Activated T-cell treated with anti-CD3 and anti-CD28 coated beads, Interleukin-2, amount 50 U/mL, for 24 hours (primary cell): ENCODE measurements at regions not wholly inside any gene's neighbourhood (a gene's known extent, or its start where the extent isn't known, plus 50 kb on each side); places are given as distances from the start of the nearest gene placed in this dataset.
A peak's percentile ranks its signal among the peaks of the same experiment; 100 is the strongest.
"Not testable (repeated sequence)": the region's sequence is repeated elsewhere in the genome, so short reads cannot be mapped to it uniquely, and the experiment has no call there.

Experiments used
- DNase-seq: peaks from one replicate; pipeline ENCODE4 v3.0.0-alpha.2; 2020
- H3K27ac Mint-ChIP-seq: 2 replicates; pipeline ENCODE4 v1.8.0; 2020; ENCODE audit warnings: mild to moderate bottlenecking, mixed read lengths
- H3K27me3 Mint-ChIP-seq: 2 replicates; pipeline ENCODE4 v1.8.0; 2020; ENCODE audit warnings: mixed read lengths
- H3K36me3 Mint-ChIP-seq: 2 replicates; pipeline ENCODE4 v1.8.0; 2020; ENCODE audit warnings: low read depth, mixed read lengths
- H3K4me1 Mint-ChIP-seq: 2 replicates; pipeline ENCODE4 v1.8.0; 2020; ENCODE audit warnings: low read depth, mixed read lengths
- H3K4me3 Mint-ChIP-seq: 2 replicates; pipeline ENCODE4 v1.8.0; 2020; ENCODE audit warnings: mild to moderate bottlenecking, moderate library complexity, mixed read lengths
- H3K9me3 Mint-ChIP-seq: 2 replicates; pipeline ENCODE4 v1.8.0; 2020; ENCODE audit warnings: mixed read lengths

DNA sequence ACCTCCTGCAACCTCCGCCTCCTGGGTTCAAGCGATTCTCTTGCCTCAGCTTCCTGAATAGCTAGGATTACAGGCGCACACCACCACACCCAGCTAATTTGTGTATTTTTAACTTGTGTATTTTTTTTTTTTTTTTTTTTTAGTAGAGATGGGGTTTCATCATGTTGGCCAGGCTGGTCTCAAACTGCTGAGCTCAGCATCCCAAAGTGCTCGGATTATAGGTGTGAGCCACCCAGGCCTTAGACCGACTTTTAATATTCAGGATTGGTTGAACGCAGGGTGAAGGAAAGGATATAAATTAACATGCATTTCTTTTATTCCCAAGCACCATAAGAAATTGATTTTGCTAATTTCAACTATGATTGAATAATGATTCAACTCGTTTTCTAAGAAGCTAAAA lies 798.6 kb downstream of the GATA3 start:
- Mint-ChIP-seq H3K27ac (no peak overlapping the region), H3K9me3 (no peaks in the 10 kb centered on the region), H3K27me3 (peaks cover 11% of the 10 kb centered on the region), H3K4me1 (no peaks in the 10 kb centered on the region), H3K36me3 (no peaks in the 10 kb centered on the region), H3K4me3 (no peak overlapping the region)
- DNase-seq: no peak

DNA sequence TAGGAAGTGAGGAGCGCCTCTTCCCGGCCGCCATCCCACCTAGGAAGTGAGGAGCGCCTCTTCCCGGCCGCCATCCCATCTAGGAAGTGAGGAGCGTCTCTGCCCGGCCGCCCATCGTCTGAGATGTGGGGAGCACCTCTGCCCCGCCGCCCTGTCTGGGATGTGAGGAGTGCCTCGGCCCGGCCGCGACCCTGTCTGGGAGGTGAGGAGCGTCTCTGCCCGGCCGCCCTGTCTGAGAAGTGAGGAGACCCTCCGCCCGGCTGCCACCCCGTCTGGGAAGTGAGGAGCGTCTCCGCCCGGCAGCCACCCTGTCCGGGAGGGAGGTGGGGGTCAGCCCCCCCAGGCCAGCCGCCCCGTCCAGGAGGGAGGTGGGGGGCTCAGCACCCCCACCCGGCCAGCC lies 814.4 kb downstream of the GATA3 start:
- not testable (repeated sequence) for DNase-seq, H3K4me1 Mint-ChIP-seq, H3K27ac Mint-ChIP-seq, H3K36me3 Mint-ChIP-seq, H3K9me3 Mint-ChIP-seq, H3K27me3 Mint-ChIP-seq, H3K4me3 Mint-ChIP-seq

DNA sequence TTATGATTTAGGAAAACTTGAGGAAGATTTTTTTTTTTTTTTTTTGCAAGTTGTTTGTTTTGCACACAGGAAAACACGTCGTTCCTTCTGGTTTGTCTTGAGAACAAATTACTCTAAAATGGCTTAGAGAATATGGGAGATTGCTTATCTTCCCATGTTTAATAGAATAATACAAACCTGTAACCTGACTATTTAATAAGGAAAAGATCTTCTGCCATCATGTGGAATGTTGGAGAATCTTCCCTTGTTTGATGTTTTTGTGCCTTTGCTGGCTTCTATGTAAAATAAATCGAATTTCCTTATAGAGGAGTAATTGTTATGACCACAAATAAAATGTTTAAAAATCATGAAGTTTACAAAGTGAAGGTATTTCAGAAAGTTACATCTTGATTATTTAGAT lies 818.8 kb downstream of the GATA3 start:
- H3K4me3 Mint-ChIP-seq: no peak overlapping the region
- H3K9me3 Mint-ChIP-seq: no peaks in the 10 kb centered on the region
- DNase-seq: no peak
- no peaks in the 10 kb centered on the region for H3K27me3 Mint-ChIP-seq
- no peaks in the 10 kb centered on the region for H3K36me3 Mint-ChIP-seq
- no peak overlapping the region for H3K27ac Mint-ChIP-seq
- H3K4me1 Mint-ChIP-seq: peaks cover 4% of the 10 kb centered on the region

DNA sequence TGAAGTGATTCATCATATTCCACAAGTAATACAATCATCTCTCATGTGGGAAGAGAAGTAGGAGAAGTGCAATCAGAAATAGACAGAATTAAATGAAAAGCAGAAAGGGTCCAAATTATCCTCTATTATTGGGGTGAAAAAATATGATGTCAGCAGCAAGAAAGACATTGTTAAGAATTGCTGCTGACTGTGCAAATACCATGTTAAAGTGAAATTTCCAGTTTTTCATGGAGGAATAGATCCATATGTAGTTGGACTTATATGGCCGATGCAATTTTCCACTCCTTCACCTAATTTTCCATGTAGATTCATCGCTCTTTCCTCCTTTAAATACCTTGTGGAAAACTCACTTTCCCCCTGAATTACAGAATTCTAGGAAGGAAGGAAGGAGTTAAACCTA lies 819.8 kb downstream of the GATA3 start:
- H3K36me3 Mint-ChIP-seq: no peaks in the 10 kb centered on the region
- no peak overlapping the region for H3K4me3 Mint-ChIP-seq
- no peaks in the 10 kb centered on the region for H3K9me3 Mint-ChIP-seq
- H3K27ac Mint-ChIP-seq: no peak overlapping the region
- no peaks in the 10 kb centered on the region for H3K27me3 Mint-ChIP-seq
- DNase-seq: no peak
- peaks cover 4% of the 10 kb centered on the region for H3K4me1 Mint-ChIP-seq

DNA sequence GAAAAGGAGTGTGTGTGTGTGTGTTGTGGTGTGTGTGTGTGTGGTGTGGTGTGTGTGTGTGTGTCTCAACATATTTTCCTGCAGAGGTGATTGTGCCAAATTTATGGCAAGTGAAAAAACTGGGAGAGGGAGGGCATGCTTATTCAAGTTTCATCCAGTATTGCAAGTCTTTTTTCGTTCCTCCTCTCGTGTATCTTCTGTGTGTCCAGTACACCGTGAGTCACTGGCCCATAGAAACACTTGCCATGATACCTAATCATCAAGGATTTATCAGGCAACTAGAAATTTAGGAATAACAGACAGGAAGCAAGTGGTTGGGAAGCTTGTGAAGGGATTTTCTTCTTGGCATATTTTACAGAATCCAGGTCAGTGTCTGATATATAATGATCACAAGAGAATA lies 820.5 kb downstream of the GATA3 start:
- Mint-ChIP-seq H3K27me3 (no peaks in the 10 kb centered on the region), H3K4me3 (no peak overlapping the region), H3K4me1 (peaks cover 4% of the 10 kb centered on the region), H3K9me3 (no peaks in the 10 kb centered on the region), H3K27ac (no peak overlapping the region), H3K36me3 (no peaks in the 10 kb centered on the region)
- no peak for DNase-seq

DNA sequence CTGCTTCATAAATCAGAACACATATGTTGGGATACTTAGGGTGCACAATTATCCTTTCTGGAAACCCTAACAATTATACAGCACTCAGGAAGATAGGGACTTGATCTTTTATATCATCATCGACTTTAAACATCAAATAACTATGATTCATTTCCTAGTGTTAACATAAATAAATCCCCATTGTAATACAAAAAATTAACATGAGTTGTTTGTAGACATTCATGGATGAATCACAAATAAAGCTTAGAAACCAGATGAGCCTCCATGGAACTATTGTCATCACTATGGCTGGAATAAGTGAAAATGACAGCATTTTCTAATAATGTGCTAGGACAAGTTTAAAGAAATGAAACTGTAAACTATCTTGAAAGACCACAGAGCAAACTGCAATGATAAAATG lies 821.7 kb downstream of the GATA3 start:
- H3K4me1 Mint-ChIP-seq: peaks cover 4% of the 10 kb centered on the region

DNA sequence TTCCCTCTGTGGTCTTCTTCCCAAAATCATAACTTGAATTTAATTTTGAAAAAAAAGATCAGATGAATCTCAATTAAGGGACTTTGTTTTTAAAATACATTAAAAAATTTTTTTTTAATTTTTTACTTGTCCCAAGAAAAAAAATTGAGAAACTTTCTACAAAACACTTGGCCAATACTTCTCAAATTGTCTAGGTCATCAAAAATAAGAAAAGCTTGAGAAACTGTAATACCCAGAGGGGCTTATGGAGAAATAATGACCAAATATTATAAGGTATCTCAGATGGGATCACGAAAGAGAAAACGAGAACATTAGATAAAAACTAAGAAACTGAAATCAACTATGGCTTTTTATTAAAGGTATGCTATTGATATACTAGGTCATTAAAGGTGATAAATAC lies 835.0 kb downstream of the GATA3 start:
- Mint-ChIP-seq H3K27ac (no peak overlapping the region), H3K27me3 (peaks cover 4% of the 10 kb centered on the region), H3K9me3 (no peaks in the 10 kb centered on the region), H3K4me3 (no peak overlapping the region), H3K36me3 (no peaks in the 10 kb centered on the region), H3K4me1 (peaks cover 30% of the 10 kb centered on the region)
- DNase-seq: no peak

More for the DNA sequence above, 821.7 kb downstream of the GATA3 start:
- Mint-ChIP-seq H3K4me3 (no peak overlapping the region), H3K9me3 (no peaks in the 10 kb centered on the region), H3K27me3 (peaks cover 1% of the 10 kb centered on the region), H3K36me3 (no peaks in the 10 kb centered on the region), H3K27ac (no peak overlapping the region)
- no peak for DNase-seq

DNA sequence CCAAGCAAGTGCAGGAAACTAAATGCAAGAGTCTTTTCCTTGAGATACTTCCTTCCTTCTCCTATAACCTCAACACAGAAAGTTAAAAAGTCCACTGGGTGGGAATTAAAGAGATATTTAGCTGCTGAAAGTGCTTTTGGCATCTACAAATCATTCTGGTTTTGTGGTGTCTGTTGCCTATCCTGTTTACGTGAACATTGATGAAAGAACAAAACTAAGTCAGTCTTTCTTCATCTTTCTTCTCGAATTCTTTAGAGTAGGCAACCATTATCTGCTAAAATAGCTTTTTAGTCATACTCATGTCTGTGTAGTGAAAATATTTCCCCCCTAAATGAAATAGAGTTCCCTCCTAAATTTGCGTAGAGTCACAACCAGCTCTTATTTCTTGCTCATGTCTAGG lies 838.6 kb downstream of the GATA3 start:
- Mint-ChIP-seq H3K36me3 (no peaks in the 10 kb centered on the region), H3K27ac (peak overlapping the region; percentile 0), H3K4me3 (no peak overlapping the region), H3K9me3 (peaks cover 5% of the 10 kb centered on the region), H3K4me1 (peaks cover 38% of the 10 kb centered on the region), H3K27me3 (peaks cover 4% of the 10 kb centered on the region)
- no peak for DNase-seq

DNA sequence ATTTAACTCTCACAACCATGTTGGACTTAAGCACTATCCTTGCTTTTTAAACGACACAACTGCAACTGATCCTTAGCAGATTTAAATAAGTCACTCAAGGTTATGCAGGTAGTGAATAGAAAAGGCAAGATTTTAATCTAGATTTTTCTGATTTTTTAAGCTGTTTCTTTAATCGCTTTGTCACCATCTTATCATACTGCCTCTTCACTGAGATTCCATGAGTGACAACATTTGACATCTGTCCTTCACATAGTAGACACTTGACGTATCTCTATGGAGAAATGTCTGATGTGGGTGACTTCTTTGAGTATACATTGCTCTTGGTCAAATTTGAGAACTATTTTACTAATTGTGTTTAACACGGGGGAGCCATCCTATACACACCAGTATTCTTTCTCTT lies 839.7 kb downstream of the GATA3 start:
- DNase-seq: no peak
- Mint-ChIP-seq H3K27ac (no peak overlapping the region), H3K9me3 (peaks cover 5% of the 10 kb centered on the region), H3K36me3 (no peaks in the 10 kb centered on the region), H3K4me1 (peaks cover 42% of the 10 kb centered on the region), H3K4me3 (no peak overlapping the region), H3K27me3 (peaks cover 4% of the 10 kb centered on the region)

DNA sequence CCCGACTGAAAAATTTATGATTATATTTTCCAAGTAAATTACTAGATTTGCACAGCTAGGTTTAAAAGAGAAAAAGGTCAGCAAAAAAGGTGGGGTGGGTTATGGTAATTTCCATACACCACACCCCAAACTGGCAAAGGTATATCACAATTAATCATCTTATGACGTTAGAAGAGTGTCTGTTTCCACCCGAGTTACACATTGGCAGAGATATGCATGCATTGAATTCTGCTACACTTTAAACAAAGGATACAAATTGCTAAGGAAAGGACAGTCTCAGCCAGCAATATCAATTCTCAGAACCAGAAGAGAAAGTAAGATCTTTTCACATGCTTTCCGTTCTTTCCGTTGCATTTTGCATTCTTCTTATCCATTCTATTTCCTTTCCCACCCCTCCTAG lies 843.3 kb downstream of the GATA3 start:
- Mint-ChIP-seq H3K27me3 (peaks cover 4% of the 10 kb centered on the region), H3K4me1 (peaks cover 29% of the 10 kb centered on the region), H3K27ac (peak overlapping the region; percentile 34), H3K36me3 (no peaks in the 10 kb centered on the region), H3K9me3 (peaks cover 5% of the 10 kb centered on the region), H3K4me3 (no peak overlapping the region)
- DNase-seq: no peak

DNA sequence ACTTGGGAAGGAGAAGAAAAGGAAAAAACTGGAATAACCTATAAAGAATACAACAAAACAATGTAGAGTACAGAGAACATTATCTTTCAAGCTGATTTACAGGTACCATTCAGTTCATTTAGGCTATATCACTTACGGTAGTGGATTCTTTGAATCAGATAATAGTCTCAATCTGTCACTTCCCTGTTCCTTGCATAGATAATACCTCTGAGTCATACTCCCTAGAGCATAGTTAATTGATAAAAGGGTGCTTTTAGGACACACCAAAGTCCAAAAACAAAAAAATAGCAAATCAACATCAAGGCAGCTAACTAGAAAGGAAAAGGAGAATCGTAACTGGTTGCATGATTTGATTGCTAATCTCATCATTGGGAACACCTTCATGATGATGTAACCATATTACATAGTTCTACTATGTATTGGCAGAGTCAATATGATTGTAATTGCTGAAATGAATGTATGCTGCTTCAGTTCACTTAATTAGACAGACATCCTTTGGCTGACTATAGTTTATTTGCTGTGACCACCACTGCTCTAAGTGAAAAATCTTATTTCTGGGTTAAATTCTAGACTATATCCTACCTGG lies 844.4 kb downstream of the GATA3 start:
- H3K9me3 Mint-ChIP-seq: peaks cover 5% of the 10 kb centered on the region
- DNase-seq: no peak
- peaks cover 19% of the 10 kb centered on the region for H3K4me1 Mint-ChIP-seq
- H3K36me3 Mint-ChIP-seq: no peaks in the 10 kb centered on the region
- no peak overlapping the region for H3K27ac Mint-ChIP-seq
- H3K4me3 Mint-ChIP-seq: no peak overlapping the region
- H3K27me3 Mint-ChIP-seq: peaks cover 4% of the 10 kb centered on the region

DNA sequence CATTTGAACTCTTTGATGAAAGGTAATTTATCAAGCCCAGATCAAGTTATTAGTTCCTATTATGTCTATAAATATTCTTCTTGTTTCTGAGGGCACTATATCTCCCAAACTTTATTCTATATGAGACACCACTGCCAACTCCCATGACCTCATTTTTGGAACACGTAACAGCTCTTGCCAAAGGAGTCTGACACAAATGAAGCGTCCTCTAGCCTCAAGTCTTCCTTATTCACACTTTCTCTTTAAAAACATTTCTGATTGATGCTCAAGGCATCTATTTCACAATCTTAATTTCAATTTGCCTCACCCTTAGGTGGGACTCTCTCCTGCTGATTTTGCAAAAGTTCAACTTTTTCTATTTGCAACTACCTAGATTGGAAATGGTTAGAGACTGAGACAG lies 848.4 kb downstream of the GATA3 start:
- H3K36me3 Mint-ChIP-seq: no peaks in the 10 kb centered on the region
- no peaks in the 10 kb centered on the region for H3K9me3 Mint-ChIP-seq
- no peak overlapping the region for H3K27ac Mint-ChIP-seq
- H3K4me3 Mint-ChIP-seq: no peak overlapping the region
- no peaks in the 10 kb centered on the region for H3K27me3 Mint-ChIP-seq
- DNase-seq: no peak
- H3K4me1 Mint-ChIP-seq: peaks cover 6% of the 10 kb centered on the region

DNA sequence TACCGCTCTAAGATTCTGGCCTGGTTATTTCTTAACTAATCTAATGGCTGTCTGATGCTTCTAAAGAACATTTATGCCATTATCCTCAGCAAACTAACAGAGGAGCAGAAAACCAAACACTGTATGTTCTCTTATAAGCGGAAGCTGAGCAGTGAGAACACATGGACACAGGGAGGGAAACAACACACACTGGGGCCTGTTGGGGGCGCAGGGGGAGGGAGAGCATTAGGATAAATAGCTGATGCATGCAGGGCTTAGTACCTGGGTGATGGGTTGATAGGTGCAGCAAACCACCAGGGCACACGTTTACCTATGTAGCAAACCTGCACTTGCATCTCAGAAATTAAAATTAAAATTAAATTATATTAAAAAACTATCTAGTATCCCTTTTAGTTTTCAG lies 853.5 kb downstream of the GATA3 start:
- Mint-ChIP-seq H3K36me3 (no peaks in the 10 kb centered on the region), H3K4me1 (no peaks in the 10 kb centered on the region), H3K9me3 (no peaks in the 10 kb centered on the region), H3K27me3 (no peaks in the 10 kb centered on the region), H3K4me3 (no peak overlapping the region), H3K27ac (no peak overlapping the region)
- no peak for DNase-seq

DNA sequence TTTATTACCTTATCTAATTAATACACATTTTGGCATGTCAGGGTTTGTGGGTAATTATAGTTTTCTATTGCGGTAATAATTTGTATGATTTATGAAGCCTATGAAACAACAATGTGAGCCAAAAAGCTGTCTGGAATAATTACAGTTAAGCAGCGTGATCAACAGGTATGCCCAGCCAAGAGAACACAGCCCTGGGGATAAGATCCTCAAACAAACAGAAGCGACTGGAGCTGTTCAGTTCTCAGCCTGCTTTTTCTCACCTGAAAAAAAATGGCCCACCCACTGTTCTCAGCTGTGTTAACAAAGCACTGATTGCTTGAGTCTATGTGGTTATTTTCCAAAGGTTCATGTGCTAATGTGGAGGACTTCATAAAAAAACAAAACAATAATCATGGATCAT lies 855.8 kb downstream of the GATA3 start:
- Mint-ChIP-seq H3K9me3 (peaks cover 2% of the 10 kb centered on the region), H3K27me3 (no peaks in the 10 kb centered on the region), H3K36me3 (no peaks in the 10 kb centered on the region), H3K4me1 (no peaks in the 10 kb centered on the region), H3K4me3 (no peak overlapping the region), H3K27ac (no peak overlapping the region)
- no peak for DNase-seq

DNA sequence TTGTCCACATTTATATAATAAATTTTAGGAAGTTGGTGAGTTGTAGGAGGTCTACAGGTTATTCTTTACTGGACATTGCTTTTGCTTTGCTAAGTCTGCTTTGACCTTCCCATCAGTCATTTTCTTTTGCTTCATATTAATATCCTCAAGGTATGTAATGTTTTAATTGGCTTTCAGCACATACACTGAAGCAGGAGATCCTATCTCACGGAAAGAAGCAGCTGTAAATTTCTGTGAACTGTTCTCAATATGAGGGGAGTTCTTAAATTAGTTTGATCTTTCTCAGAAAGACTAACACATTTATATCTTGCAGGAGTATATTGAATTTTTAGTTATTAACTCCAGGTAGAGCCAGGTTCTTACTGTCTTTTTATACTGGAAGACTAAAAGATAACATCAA lies 856.5 kb downstream of the GATA3 start:
- H3K27ac Mint-ChIP-seq: no peak overlapping the region
- H3K4me1 Mint-ChIP-seq: no peaks in the 10 kb centered on the region
- no peak for DNase-seq
- H3K4me3 Mint-ChIP-seq: no peak overlapping the region
- no peaks in the 10 kb centered on the region for H3K36me3 Mint-ChIP-seq
- no peaks in the 10 kb centered on the region for H3K27me3 Mint-ChIP-seq
- H3K9me3 Mint-ChIP-seq: peaks cover 2% of the 10 kb centered on the region

DNA sequence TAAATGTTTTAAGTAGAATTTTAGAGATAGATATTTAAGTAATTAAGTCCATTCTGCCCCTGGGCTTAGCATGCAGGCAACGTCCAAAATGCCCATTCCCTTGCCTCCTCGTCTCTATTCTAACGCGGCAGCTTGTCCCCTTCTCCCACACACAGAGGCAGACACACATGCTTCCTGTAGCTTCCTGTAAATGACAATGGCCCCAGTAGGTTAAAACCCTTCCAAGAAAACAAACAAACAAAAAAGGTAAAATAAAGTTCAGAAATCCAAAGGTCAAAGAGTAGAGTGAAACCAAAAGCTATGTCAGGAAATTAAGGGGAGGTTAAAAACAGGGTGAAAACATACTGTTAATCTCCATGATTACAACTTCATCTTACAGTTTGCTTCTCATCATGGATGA lies 857.6 kb downstream of the GATA3 start:
- no peak for DNase-seq
- Mint-ChIP-seq H3K36me3 (no peaks in the 10 kb centered on the region), H3K27ac (no peak overlapping the region), H3K9me3 (peaks cover 2% of the 10 kb centered on the region), H3K4me1 (no peaks in the 10 kb centered on the region), H3K4me3 (no peak overlapping the region), H3K27me3 (no peaks in the 10 kb centered on the region)
